K562 (cell line): ENCODE measurements at regions not wholly inside any gene's neighbourhood (a gene's known extent, or its start where the extent isn't known, plus 50 kb on each side); places are given as distances from the start of the nearest gene placed in this dataset.

Source experiments
- ATAC-seq: fragments of 200-7000 bp; cut with Tn5 transposase; 3 replicates; pipeline ENCODE4 v1.9.1; 2020; ENCODE audit warnings: moderate library complexity
- BruUV-seq: library from RNA; stranded (reverse); fragments of 400-500 nt; replicated peaks from 2 replicates; lab custom pipeline; 2021; lab: Mats Ljungman, UMichigan
- CTCF ChIA-PET: fragments of 300-600 bp; formaldehyde crosslinking; extraction: SDS; loops from one replicate; lab custom pipeline; 2021; ENCODE audit warnings: low intra/inter-chr PET ratio; lab: Yijun Ruan, JAX
- POLR2A ChIA-PET: fragments of 300-600, 350-650 bp; sonication (Branson Sonifier 250); formaldehyde crosslinking; extraction: SDS; loops from one replicate; lab custom pipeline; 2021; ENCODE audit warnings: antibody characterized with exemption, inconsistent platforms; lab: Yijun Ruan, JAX
- DNase-seq, 4 experiments: peaks; one replicate each; pipeline versions ENCODE4 v3.0.0 to v3.0.0-alpha.2; 2011 to 2018; ENCODE audit warnings: low spot score in 3 of 4, mixed read lengths in 3 of 4; ENCODE audit errors: extremely low read depth in 1 of 4
- FAIRE-seq: peaks from 2 replicates; lab custom pipeline; 2011; peaks lifted over from hg19 to GRCh38; lab: Jason Lieb, UNC
- H2AFZ ChIP-seq: 2 replicates; pipeline ENCODE4 v1.6.0; 2011; ENCODE audit warnings: low read depth, low read length, control low read depth, inconsistent platforms
- H3K27ac ChIP-seq: fragments of 200-600 bp; 3 replicates; pipeline ENCODE4 v1.8.0; 2011; ENCODE audit warnings: low read depth, mild to moderate bottlenecking, control low read depth, inconsistent platforms, low read length, moderate library complexity, mixed read lengths; ENCODE audit errors: extremely low read depth
- H3K27me3 ChIP-seq, 2 experiments: fragments of 300-600 bp in 1 of 2; 2 replicates in 1 of 2; 3 replicates in 1 of 2; pipeline versions ENCODE4 v1.6.0 to v1.8.0; 2011; ENCODE audit warnings: inconsistent platforms in 2 of 2, low read length in 2 of 2, mild to moderate bottlenecking in 1 of 2, mixed read lengths in 1 of 2, moderate library complexity in 1 of 2; ENCODE audit not compliant: control insufficient read depth in 2 of 2, insufficient read depth in 2 of 2
- H3K36me3 ChIP-seq: fragments of 300-600 bp; 3 replicates; pipeline ENCODE4 v1.8.0; 2011; ENCODE audit warnings: mild to moderate bottlenecking, low read length, inconsistent platforms; ENCODE audit not compliant: control insufficient read depth, insufficient read depth
- H3K4me1 ChIP-seq, 2 experiments: fragments of 200-600 bp in 1 of 2; replicated peaks in 1 of 2; 2 replicates in 1 of 2; 3 replicates in 1 of 2; pipeline versions ENCODE4 v1.5.1 to v1.8.0; 2011; ENCODE audit warnings: inconsistent platforms in 2 of 2, low read length in 2 of 2, mild to moderate bottlenecking in 1 of 2, mixed read lengths in 1 of 2, moderate library complexity in 1 of 2; ENCODE audit not compliant: control insufficient read depth in 2 of 2, insufficient read depth in 2 of 2
- H3K4me2 ChIP-seq: 2 replicates; pipeline ENCODE4 v1.6.1; 2011; ENCODE audit warnings: low read length, control low read depth, inconsistent platforms, mixed read lengths; ENCODE audit not compliant: insufficient read depth
- H3K4me3 ChIP-seq: fragments of 200-600 bp; sonication (generic), shearing (Covaris generic); 2 replicates; pipeline ENCODE4 v1.5.1; 2016; ENCODE audit warnings: control low read depth, inconsistent platforms
- H3K79me2 ChIP-seq: fragments of 200-600 bp; 3 replicates; pipeline ENCODE4 v1.8.0; 2011; ENCODE audit warnings: low read length, inconsistent platforms; ENCODE audit not compliant: control insufficient read depth, insufficient read depth
- H3K9ac ChIP-seq, 2 experiments: 2 replicates each; pipeline versions ENCODE4 v1.6.0 to v1.6.1; 2011; ENCODE audit warnings: low read depth in 2 of 2, low read length in 2 of 2, control low read depth in 1 of 2, inconsistent platforms in 1 of 2, mild to moderate bottlenecking in 1 of 2, mixed read lengths in 1 of 2; ENCODE audit not compliant: insufficient read depth in 1 of 2
- H3K9me1 ChIP-seq: one replicate; pipeline ENCODE4 v1.6.0; 2011; ENCODE audit warnings: inconsistent platforms, mild to moderate bottlenecking, low read length, moderate library complexity; ENCODE audit not compliant: control insufficient read depth, insufficient read depth
- H3K9me3 ChIP-seq: replicated peaks from 2 replicates; pipeline ENCODE4 v1.5.1; 2011; ENCODE audit warnings: low read depth, low read length, inconsistent platforms; ENCODE audit not compliant: control insufficient read depth, insufficient read depth
- H4K20me1 ChIP-seq: replicated peaks from 2 replicates; pipeline ENCODE4 v1.6.1; 2011; ENCODE audit warnings: low read length, inconsistent platforms, mixed read lengths; ENCODE audit not compliant: control insufficient read depth, insufficient read depth
- BCOR ChIP-seq: fragments of 450-650 bp; IDR thresholded peaks from 2 replicates; pipeline ENCODE4 v1.6.1; 2016
- E2F5 ChIP-seq: sonication (generic); formaldehyde crosslinking; IDR thresholded peaks from 2 replicates; pipeline ENCODE4 v1.8.0; 2022; ENCODE audit warnings: mild to moderate bottlenecking, missing genetic modification reagents
- E4F1 ChIP-seq: fragments of 250-450 bp; sonication (Bioruptor Pico); IDR thresholded peaks from 2 replicates; pipeline ENCODE4 v1.5.0; 2021; ENCODE audit warnings: mild to moderate bottlenecking, borderline replicate concordance
- HDAC1 ChIP-seq, 2 experiments: fragments of 450-650 bp; IDR thresholded peaks; 2 replicates each; pipeline ENCODE4 v1.6.1; 2016 to 2017; ENCODE audit warnings: inconsistent platforms in 1 of 2, mild to moderate bottlenecking in 1 of 2, moderate library complexity in 1 of 2
- HINFP ChIP-seq: fragments of 450-650 bp; conservative IDR thresholded peaks from 2 replicates; pipeline ENCODE4 v1.6.1; 2016; ENCODE audit warnings: missing genetic modification characterization, low read depth, mild to moderate bottlenecking, control low read depth, missing compliant biosample characterization
- HIVEP1 ChIP-seq: fragments of 250-450 bp; sonication (Bioruptor Pico); IDR thresholded peaks from 2 replicates; pipeline ENCODE4 v1.4.0; 2020; ENCODE audit warnings: mild to moderate bottlenecking
- LARP7 ChIP-seq: fragments of 450-650 bp; IDR thresholded peaks from 2 replicates; pipeline ENCODE4 v1.6.1; 2016
- NFXL1 ChIP-seq: fragments of 450-650 bp; formaldehyde crosslinking; IDR thresholded peaks from 2 replicates; pipeline ENCODE4 v1.4.0; 2021; ENCODE audit warnings: mild to moderate bottlenecking
- SMARCE1 ChIP-seq: fragments of 450-650 bp; IDR thresholded peaks from 2 replicates; pipeline ENCODE4 v1.7.1; 2016; ENCODE audit warnings: mild to moderate bottlenecking
- ZBTB26 ChIP-seq: fragments of 450-650 bp; formaldehyde crosslinking; IDR thresholded peaks from 2 replicates; pipeline ENCODE4 v1.4.0; 2022; ENCODE audit warnings: missing genetic modification characterization
- ZNF79 ChIP-seq: fragments of 250-450 bp; sonication (Bioruptor Pico); IDR thresholded peaks from 2 replicates; pipeline ENCODE4 v1.4.0; 2020; ENCODE audit warnings: low read depth, mild to moderate bottlenecking, moderate library complexity
- WGBS: fragments of 100-300 bp; shearing (Covaris generic); methylation state at CpG from one replicate; pipeline ENCODE4 v1.1.6; 2016; ENCODE audit warnings: low coverage, mixed read lengths; ENCODE audit not compliant: insufficient coverage; ENCODE audit errors: missing lambda C conversion rate; 5-methylcytosine and 5-hydroxymethylcytosine counted together
- in situ Hi-C: fragments of 300-500 bp; cut with MboI; formaldehyde crosslinking; loops from 4 replicates; pipeline ENCODE4 v1.15.0; 2018; ENCODE audit warnings: inconsistent platforms, mixed read lengths
- intact Hi-C: fragments of 100-400 bp; cut with micrococcal nuclease; formaldehyde crosslinking; loops from 2 replicates; pipeline ENCODE4 v1.14.2; 2022

GRCh38 chr1:213333121-213333520 is 282.1 kb downstream of the RPS6KC1 start:
- H4K20me1 ChIP-seq = no peaks in the 10 kb centered on the region
- no peaks in the 10 kb centered on the region for H3K79me2 ChIP-seq
- intact Hi-C loops = no loop called here
- FAIRE-seq = no peak
- POLR2A ChIA-PET = interaction anchor here (1.2 kb wide), 1 partner anchor 23 kb away, joined by 3 read pairs; no protein-coding TSS in a partner anchor
- 3% methylated on average over 5 of the region's 5 CpGs for WGBS
- peaks cover 12 to 27% of the 10 kb centered on the region in 2 experiments for H3K27me3 ChIP-seq
- H3K4me2 ChIP-seq = no peak overlapping the region
- TF ChIP-seq ZNF79 = no peak
- no peak for TF ChIP-seq HINFP (tag)
- TF ChIP-seq, all 486 proteins: peak for 0
- no peaks in the 10 kb centered on the region for H3K9me3 ChIP-seq
- CTCF ChIA-PET = no interaction called here
- no peaks in the 10 kb centered on the region for H3K9me1 ChIP-seq
- H3K27ac ChIP-seq = no peak overlapping the region
- H3K4me1 ChIP-seq = no peaks in the 10 kb centered on the region
- no peak overlapping the region for H2AFZ ChIP-seq
- in situ Hi-C loops = no loop called here
- no peak overlapping the region for H3K4me3 ChIP-seq
- DNase-seq = no peak
- no peaks in the 10 kb centered on the region for H3K36me3 ChIP-seq
- no TSS peak for BruUV-seq
- H3K9ac ChIP-seq = no peak overlapping the region
- no peak for ATAC-seq

GRCh38 chr1:213335084-213335483 is 284.0 kb downstream of the RPS6KC1 start:
- ChIA-PET CTCF (no interaction called here), POLR2A (interaction anchor here (1.3 kb wide), 1 partner anchor 9 kb away, joined by 3 read pairs; no protein-coding TSS in a partner anchor)
- Histone ChIP-seq H3K9ac (no peak overlapping the region), H3K4me3 (no peak overlapping the region), H3K27ac (no peak overlapping the region), H4K20me1 (no peaks in the 10 kb centered on the region), H3K9me1 (no peaks in the 10 kb centered on the region), H3K36me3 (no peaks in the 10 kb centered on the region), H3K79me2 (no peaks in the 10 kb centered on the region), H3K27me3 (peaks cover 9 to 25% of the 10 kb centered on the region in 2 experiments), H2AFZ (no peak overlapping the region), H3K4me2 (no peak overlapping the region), H3K4me1 (no peaks in the 10 kb centered on the region), H3K9me3 (no peaks in the 10 kb centered on the region)
- intact Hi-C loops = no loop called here
- DNase-seq (no peak), ATAC-seq (no peak), FAIRE-seq (no peak)
- in situ Hi-C loops = no loop called here
- WGBS = 0% methylated on average over 3 of the region's 3 CpGs
- BruUV-seq = no TSS peak
- TF ChIP-seq SMARCE1 = no peak
- no peak for TF ChIP-seq HDAC1 (IDR thresholded peaks at IDR 0.05)
- no peak for TF ChIP-seq BCOR
- no peak for TF ChIP-seq LARP7
- TF ChIP-seq E2F5 (CRISPR knock-in tag) = no peak
- TF ChIP-seq NFXL1 (CRISPR knock-in tag) = no peak
- TF ChIP-seq HIVEP1 (CRISPR knock-in tag) = no peak
- TF ChIP-seq ZBTB26 (CRISPR knock-in tag) = no peak
- TF ChIP-seq E4F1 (CRISPR knock-in tag) = no peak
